ENCODE measurements at regions not wholly inside any gene's neighbourhood (a gene's known extent, or its start where the extent isn't known, plus 50 kb on each side); places are given as distances from the start of the nearest gene placed in this dataset.

GRCh38 chr1:229147072-229147471 lies 123.8 kb upstream of the RAB4A start:
- ATAC-seq = no peak
- in situ Hi-C loops (cut with HindIII; ENCODE audit: low pct_unique_long_range_greater_than_20kb, low sequenced_read_pairs) (no loop called here), intact Hi-C loops (cut with micrococcal nuclease; ENCODE audit: unreplicated experiment) (no loop called here)
- no TSS peak for BruUV-seq (replicated peaks)
- no peaks in the 10 kb centered on the region for H3K9me3 ChIP-seq (ENCODE audit: control insufficient read depth, insufficient read depth, low read depth, low read length)
- no peaks in the 10 kb centered on the region for H3K36me3 ChIP-seq (ENCODE audit: control insufficient read depth, insufficient read depth, low read length)
- no peak overlapping the region for H3K4me3 ChIP-seq (ENCODE audit: low read depth in 2 of 2, low read length in 2 of 2)
- no peak overlapping the region for H3K27ac ChIP-seq (ENCODE audit: low read length)
- peaks cover 4% of the 10 kb centered on the region for H3K27me3 ChIP-seq (ENCODE audit: control insufficient read depth, insufficient read depth, low read length)
- TF ChIP-seq POLR2AphosphoS5 (IDR thresholded peaks at IDR 0.05; ENCODE audit: low read depth, low read length) (no peak), CTCF (IDR thresholded peaks at IDR 0.05) (no peak), TCF7L2 (IDR thresholded peaks at IDR 0.05; ENCODE audit: low read depth, low read length) (no peak), REST (IDR thresholded peaks at IDR 0.05; ENCODE audit: insufficient read depth in 1 of 2, low read depth in 2 of 2, low read length in 1 of 2) (no peak), SIN3A (IDR thresholded peaks at IDR 0.05; ENCODE audit: borderline replicate concordance, insufficient read depth, low read depth, low read length) (no peak)
- ChIA-PET CTCF (no interaction called here), POLR2A (no interaction called here)
- H3K4me1 ChIP-seq (ENCODE audit: control insufficient read depth, insufficient read depth, low read length) = no peaks in the 10 kb centered on the region
- no peak for DNase-seq (ENCODE audit: low read depth, low spot score)

- CTCF ChIA-PET = no interaction called here
- no TSS peak for BruUV-seq (replicated peaks)
- Histone ChIP-seq H3K9me3 (ENCODE audit: control insufficient read depth, insufficient read depth, low read depth, low read length) (no peaks in the 10 kb centered on the region), H3K4me3 (ENCODE audit: low read depth in 2 of 2, low read length in 2 of 2) (no peak overlapping the region), H3K4me1 (ENCODE audit: control insufficient read depth, insufficient read depth, low read length) (no peaks in the 10 kb centered on the region), H3K27me3 (ENCODE audit: control insufficient read depth, insufficient read depth, low read length) (peaks cover 4% of the 10 kb centered on the region), H3K27ac (ENCODE audit: low read length) (no peak overlapping the region), H3K36me3 (ENCODE audit: control insufficient read depth, insufficient read depth, low read length) (no peaks in the 10 kb centered on the region)
- POLR2A ChIA-PET = no interaction called here
- no peak for ATAC-seq
- intact Hi-C loops (cut with micrococcal nuclease; ENCODE audit: unreplicated experiment) = no loop called here
- in situ Hi-C loops (cut with HindIII; ENCODE audit: low pct_unique_long_range_greater_than_20kb, low sequenced_read_pairs) = no loop called here
- TF ChIP-seq CTCF (IDR thresholded peaks at IDR 0.05) = no peak
- TF ChIP-seq TCF7L2 (IDR thresholded peaks at IDR 0.05; ENCODE audit: low read depth, low read length) = no peak
- TF ChIP-seq SIN3A (IDR thresholded peaks at IDR 0.05; ENCODE audit: borderline replicate concordance, insufficient read depth, low read depth, low read length) = no peak
- TF ChIP-seq POLR2AphosphoS5 (IDR thresholded peaks at IDR 0.05; ENCODE audit: low read depth, low read length) = no peak
- TF ChIP-seq REST (IDR thresholded peaks at IDR 0.05; ENCODE audit: insufficient read depth in 1 of 2, low read depth in 2 of 2, low read length in 1 of 2) = no peak
- no peak for DNase-seq (ENCODE audit: low read depth, low spot score)
These were observed 122.8 kb upstream of the RAB4A start for GRCh38 chr1:229148041-229148671.

All from Panc1 (cell line).